ENCODE measurements at regions not wholly inside any gene's neighbourhood (a gene's known extent, or its start where the extent isn't known, plus 50 kb on each side); places are given as distances from the start of the nearest gene placed in this dataset.
"Not testable (repeated sequence)": the region's sequence is repeated elsewhere in the genome, so short reads cannot be mapped to it uniquely, and the experiment has no call there.

GRCh38 chr1:164137273-164137925 is 421.6 kb upstream of the PBX1 start:
- DNase-seq (ENCODE audit: low spot score), result no peak

- DNase-seq (ENCODE audit: low spot score), result no peak
Measured at GRCh38 chr1:164141797-164142196, 417.2 kb upstream of the PBX1 start.

DNA sequence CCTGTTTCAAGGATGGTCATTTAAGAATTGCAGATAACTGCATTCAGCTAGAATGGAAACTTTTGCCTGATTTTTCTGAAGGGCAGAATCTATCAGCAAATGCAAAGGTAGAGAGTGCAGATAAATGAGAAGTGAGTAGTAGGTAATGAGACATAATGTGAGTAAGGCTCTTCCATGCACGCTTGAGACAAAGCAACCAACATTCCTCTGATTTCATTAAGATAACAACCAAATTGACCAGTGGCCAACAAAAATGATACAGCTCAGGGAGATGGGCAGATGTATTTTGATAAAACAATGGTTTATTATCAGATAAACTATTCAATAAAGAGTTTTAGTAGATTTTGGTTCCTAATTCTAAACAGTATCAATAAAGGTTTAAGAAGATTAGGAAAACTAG is 404.4 kb upstream of the PBX1 start:
- DNase-seq (ENCODE audit: low spot score), result no peak

DNA sequence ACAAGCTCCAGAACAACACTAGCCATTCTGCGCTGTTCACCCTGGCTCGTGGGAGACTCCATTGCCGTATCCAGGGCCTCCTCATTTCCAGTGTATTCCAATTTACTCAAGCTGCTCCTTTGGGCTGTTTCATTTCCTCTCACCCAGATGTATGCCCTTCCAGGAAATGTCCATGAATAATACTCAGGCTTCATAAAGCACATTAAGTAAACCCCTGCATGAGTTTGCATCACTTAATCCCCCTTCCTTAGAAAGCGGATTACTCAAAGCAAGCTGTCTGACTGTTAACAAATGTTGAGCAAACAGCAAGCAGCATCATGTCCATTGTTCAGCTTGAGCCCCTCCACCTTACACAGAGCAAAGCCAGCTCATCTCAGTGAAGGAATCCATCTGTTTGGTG is 403.6 kb upstream of the PBX1 start:
- DNase-seq (ENCODE audit: low spot score), result no peak

DNA sequence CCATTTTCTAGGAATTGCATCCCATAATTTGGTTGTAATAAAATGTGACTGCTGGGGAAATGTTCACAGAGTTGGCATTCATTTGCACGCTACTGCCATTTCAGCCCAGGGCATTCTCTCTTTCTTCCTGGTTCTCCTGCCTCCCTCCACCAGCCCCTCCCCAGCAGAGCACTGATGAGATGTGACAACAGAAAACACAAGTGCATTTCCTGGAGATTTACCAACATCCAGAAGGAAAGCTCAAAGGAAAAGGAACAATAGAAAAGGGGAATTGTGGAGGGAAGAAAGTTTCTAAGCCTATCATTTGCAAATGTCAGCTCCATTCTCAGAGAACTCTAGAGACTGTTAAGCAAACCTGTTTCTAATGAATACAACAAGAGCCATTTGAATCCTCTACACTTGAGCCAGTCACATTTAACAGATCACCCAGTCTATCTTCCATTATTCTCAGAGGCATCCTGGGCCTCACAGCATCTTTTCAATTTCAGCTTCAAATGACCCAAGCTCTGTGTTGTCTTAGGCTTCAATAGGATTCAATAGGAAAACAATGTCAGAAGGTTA is 395.6 kb upstream of the PBX1 start:
- DNase-seq (ENCODE audit: low spot score), result no peak

- DNase-seq (ENCODE audit: low spot score), result no peak
Measured at GRCh38 chr1:164165466-164165865, 393.5 kb upstream of the PBX1 start.

- not testable (repeated sequence) for DNase-seq (ENCODE audit: low spot score)
Measured at GRCh38 chr1:164166454-164166853, 392.5 kb upstream of the PBX1 start.

DNA sequence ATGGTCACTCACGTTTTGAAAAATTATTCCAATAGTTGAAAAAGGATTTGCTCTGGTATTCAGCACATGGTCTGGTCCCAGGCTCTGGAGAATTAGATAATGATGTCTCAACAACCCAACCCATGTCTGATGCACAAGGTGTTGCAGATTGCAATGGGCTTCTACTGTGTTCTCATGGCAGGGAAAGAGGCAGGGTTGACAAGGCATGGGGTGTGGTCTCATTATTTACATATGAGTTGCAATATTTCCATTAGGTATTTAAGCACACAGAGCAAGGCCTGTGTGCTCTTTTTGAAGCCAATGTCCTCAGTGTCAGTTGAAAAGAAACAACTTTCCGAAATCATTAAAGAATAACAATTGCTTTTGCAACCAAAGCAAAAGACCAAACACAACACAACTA is 381.9 kb upstream of the PBX1 start:
- no peak for DNase-seq (ENCODE audit: low spot score)

- DNase-seq (ENCODE audit: low spot score), result no peak
Measured at GRCh38 chr1:164180824-164181223, 378.2 kb upstream of the PBX1 start.

DNA sequence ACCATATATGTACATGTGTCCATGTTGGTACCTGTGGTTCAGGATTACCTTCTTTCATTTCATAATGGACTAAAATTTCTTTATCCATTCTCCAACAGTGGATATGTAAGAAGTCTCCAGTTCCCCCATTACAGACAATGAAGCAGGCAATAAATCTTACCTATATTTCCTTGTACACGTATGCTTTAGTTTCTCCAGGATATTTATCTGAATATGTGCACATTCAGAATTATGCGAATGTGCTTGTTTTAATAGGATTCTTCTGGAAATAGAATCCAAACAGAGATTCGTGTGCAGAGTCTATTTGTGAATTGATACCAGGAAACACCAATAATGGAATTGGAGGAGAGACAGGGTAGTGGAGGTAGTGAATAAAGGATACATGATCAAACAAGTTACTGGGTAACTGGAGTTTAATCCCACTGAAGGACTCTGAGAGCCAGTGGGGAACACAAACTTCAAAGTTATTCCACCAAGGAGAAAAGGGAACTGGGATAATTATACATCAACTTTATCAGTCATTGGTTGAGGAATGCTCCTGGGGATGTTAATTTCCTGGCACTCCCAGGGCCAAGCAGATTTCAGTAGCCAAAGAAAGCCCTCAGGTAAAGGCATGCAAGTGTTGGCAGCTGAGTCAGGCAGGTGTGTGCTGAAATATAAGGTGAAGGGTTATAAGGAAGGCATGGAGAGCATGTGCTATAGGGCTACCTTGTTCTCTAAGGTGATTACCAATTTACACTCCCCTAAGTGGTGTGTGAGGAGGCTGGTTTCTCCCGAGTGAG is 374.9 kb upstream of the PBX1 start:
- DNase-seq (ENCODE audit: low spot score), result no peak

DNA sequence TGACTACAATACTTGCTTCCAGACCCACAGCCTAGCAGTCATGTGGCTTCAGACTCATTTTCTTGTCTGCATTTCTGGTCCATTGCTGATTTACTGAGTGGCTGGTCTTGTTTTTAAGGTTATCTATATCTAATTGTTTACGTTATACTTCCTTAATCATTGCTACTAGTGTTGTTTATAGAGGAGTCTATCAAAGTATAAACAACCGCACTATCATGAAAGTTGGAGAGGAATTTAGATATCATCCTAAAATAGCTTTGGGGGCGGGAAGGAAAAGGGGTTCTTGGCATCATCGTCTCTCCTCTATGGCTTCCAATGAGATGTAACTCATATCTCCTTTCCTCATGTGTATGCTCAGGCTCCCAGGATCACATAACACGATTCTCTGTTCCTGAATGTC is 372.1 kb upstream of the PBX1 start:
- no peak for DNase-seq (ENCODE audit: low spot score)

DNA sequence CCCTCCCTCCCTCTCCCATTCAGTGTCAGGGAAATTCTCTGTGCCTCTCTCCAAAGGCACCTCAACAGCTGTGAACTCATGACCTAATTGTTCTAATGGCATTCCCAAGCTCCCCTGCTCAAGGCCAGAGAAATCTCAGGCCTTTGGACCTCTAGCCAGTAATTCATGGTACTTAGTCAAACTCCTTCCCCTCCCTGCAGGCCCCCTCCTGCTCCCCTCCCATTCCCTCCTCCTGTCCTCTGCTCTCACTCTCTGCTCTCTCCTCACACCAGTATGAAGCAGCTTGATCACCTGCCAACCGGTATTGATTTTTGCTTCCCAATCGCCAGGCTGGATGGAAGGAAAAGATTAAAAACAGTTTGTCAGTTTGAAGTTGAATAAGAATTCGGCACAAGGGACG is 370.5 kb upstream of the PBX1 start:
- no peak for DNase-seq (ENCODE audit: low spot score)

DNA sequence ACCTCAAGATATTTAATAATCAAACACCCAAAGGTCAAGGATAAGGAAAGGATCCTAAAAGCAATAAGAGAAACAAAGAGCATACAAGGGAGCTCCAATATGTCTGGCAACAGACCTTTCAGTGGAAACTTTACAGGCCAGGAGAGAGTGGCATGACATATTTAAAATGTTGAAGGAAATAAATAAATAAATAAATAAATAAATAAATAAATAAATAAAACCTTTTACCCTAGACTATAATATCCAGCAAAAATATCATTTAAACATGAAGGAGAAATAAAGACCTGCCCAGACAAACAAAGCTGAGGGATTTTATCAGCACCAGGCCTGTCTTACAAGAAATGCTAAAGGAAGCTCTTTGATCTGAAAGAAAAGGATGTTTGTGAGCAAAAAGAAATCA is 367.8 kb upstream of the PBX1 start:
- DNase-seq (ENCODE audit: low spot score), result no peak

DNA sequence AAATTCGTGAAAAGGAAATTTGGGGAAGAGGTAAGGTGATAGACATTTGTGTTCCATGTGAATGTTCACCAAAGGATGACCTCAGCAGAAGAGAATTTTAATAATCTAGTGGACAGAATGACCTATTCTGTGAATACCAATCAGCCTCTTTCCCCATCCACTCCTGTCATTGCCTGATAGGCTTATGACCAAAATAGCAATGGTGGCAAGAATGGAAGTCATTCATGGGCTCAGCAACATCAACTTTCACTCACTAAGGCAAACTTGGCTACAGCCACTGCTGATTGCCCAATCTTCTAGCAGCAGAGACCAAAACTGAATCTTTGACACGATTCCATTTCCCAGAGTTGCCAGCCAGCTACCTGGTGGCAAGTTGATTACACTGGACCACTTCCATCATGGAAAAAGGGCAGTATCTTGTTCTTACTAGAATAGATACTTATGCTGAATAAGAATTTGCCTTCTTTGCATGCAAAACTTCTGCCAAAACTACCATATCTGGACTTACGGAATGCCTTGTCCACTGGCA is 348.7 kb upstream of the PBX1 start:
- no peak for DNase-seq (ENCODE audit: low spot score)

DNA sequence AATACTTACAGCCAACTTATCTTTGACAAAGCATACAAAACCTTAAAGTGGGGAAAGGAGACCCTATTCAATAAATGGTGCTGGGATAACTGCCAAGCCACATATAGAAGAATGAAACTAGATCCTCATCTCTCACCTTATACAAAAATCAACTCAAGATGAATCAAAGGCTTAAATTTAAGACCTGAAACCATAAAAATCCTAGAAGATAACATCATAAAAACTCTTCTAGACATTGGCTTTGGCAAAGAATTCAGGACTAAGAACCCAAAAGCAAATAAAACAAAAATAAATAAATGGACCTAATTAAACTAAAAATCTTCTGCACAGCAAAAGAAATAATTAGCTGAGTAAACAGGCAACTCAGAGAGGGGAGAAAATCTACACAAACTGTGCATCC is 335.6 kb upstream of the PBX1 start:
- DNase-seq (ENCODE audit: low spot score), result no peak

DNA sequence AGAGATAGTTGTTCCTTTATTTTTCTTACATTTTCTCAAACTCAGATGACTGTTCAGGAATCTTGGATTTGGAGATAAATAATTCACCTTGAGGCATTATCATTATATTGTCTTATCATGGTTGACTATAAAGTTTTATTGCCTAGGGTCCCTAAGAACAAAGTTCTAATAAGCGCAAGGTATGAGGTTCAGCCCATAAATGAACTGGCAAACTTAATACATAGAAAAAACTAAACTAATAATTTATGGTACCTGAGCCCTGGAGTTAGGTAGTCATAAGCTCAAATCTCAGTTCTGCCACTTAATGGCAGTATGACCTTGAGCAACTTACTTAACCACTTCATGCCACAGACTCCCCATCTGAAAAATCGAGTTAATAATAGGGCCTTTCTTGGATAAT is 334.0 kb upstream of the PBX1 start:
- DNase-seq (ENCODE audit: low spot score), result no peak

DNA sequence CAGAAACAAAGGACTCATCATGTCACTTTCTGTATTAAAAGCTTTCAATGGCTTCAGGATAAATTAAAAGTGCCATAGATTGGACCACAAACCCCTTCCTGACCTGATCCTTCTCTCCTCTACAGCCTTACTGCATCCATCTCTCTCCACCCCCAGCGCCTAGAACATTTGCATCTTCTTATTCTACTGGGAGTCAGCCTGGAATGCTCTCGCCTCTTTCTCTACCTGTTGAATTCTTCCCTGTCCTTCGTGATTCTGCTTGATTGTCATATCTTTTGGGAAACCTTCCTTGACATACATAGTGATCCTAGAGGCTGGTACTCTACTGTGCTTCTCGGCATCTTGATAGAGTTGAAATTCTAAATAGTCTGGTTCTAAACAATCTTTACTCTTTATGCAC is 332.0 kb upstream of the PBX1 start:
- no peak for DNase-seq (ENCODE audit: low spot score)

- DNase-seq (ENCODE audit: low spot score), result no peak
Measured at GRCh38 chr1:164228928-164229327, 330.1 kb upstream of the PBX1 start.

- no peak for DNase-seq (ENCODE audit: low spot score)
Measured at GRCh38 chr1:164233149-164233548, 325.8 kb upstream of the PBX1 start.

DNA sequence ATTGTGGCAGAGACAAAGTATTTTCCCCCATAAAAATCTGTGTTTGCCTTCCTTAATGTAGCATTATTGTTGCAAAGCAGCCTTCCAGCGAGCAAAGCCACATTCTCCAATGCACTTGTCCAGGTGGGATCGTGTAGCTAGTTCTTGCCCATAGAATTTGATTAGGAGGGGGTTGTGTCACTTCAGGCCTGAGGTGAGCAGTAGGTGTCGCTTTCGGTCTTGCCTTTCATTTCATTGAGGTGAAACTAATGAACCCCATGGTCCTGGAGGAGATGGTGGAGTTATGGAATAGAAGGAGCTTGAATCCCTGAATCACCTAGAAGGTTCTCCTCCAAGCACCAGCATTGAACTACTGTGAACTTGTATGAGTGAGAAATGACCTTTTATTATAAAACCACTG is 318.9 kb upstream of the PBX1 start:
- DNase-seq (ENCODE audit: low spot score), result no peak

DNA sequence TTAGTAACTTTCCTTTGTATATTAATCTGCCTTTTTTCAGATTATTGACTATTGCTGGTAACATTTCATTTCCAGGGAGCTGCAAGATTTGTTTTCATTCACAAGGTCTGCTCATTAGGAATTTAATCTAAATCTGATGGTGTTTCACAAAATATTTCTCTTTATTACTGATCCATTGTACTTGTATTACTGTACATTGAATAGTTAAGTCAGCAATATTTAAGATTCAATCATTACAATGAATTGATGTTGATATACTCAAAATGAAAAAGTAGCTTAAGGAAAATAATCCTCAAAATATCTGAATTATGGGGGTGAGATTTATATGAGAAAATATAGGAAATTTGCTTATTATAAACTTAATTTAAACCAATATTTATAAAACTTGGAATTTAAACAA is 308.6 kb upstream of the PBX1 start:
- no peak for DNase-seq (ENCODE audit: low spot score)

DNA sequence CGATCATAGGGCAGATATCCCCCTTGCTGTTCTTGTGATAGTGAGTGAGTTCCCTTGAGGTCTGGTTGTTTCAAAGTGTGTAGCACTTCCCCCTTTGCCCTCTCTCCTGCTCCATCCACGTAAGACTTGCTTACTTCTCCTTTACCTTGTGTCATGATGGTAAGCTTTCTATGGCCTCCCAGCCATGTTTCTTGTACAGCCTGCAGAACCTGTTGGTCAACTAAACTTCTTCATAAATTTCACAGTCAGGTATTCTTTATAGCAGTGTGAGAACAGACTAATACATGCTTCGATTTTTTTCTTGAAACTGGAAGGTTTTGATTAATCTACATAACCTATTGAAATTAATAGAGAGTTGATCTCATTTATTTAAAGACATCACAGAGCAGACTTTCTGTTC is 302.5 kb upstream of the PBX1 start:
- DNase-seq (ENCODE audit: low spot score), result no peak

- no peak for DNase-seq (ENCODE audit: low spot score)
Measured at GRCh38 chr1:164261691-164262240, 297.2 kb upstream of the PBX1 start.

Measured in ureter (tissue), 1 donor.